ENCODE measurements at regions not wholly inside any gene's neighbourhood (a gene's known extent, or its start where the extent isn't known, plus 50 kb on each side); places are given as distances from the start of the nearest gene placed in this dataset.
"Not testable (repeated sequence)": the region's sequence is repeated elsewhere in the genome, so short reads cannot be mapped to it uniquely, and the experiment has no call there.

GRCh38 chr17:34423978-34424813 is 61.2 kb upstream of the CCL1 start:
- Mint-ChIP-seq H3K27me3 (peaks cover 68% of the 10 kb centered on the region), H3K4me1 (peaks cover 2% of the 10 kb centered on the region), H3K4me3 (no peak overlapping the region), H3K27ac (no peak overlapping the region), H3K9me3 (ENCODE audit: low read depth) (no peaks in the 10 kb centered on the region), H3K36me3 (no peaks in the 10 kb centered on the region)
- DNase-seq (no peak), ATAC-seq (peak; percentile 23)
- CTCF ChIA-PET = no interaction called here

- CTCF ChIA-PET = interaction anchor here (1.1 kb wide), 1 partner anchor 695 kb away, joined by 3 read pairs; no protein-coding TSS in a partner anchor
- not testable (repeated sequence) for H3K4me1 Mint-ChIP-seq; H3K36me3 Mint-ChIP-seq; H3K27ac Mint-ChIP-seq; DNase-seq; H3K4me3 Mint-ChIP-seq; H3K9me3 Mint-ChIP-seq (ENCODE audit: low read depth); ATAC-seq
- H3K27me3 Mint-ChIP-seq = peaks cover 68% of the 10 kb centered on the region
These were observed 60.3 kb upstream of the CCL1 start for GRCh38 chr17:34423315-34423714.

DNA sequence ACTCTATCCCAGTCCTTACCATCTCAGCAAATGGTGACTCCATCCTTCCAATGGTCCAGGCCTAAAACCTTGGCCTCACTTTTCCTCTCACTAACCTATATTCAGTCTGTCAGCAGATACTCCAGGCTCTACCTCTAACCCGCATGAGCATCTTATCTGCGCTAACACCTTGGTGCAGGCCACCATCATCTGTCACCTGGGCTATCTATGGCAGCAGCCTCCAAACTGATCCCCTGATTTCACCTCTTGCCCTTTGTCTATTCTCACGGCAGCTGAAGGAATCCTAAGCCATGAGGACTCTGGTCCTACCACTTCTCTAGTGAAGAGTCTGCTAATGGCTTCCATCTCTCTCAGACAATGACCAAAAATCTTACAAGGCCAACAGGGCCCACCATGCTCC is 57.9 kb upstream of the CCL1 start:
- Mint-ChIP-seq H3K27me3 (peaks cover 62% of the 10 kb centered on the region), H3K27ac (no peak overlapping the region), H3K4me1 (no peaks in the 10 kb centered on the region), H3K36me3 (no peaks in the 10 kb centered on the region), H3K4me3 (no peak overlapping the region), H3K9me3 (ENCODE audit: low read depth) (no peaks in the 10 kb centered on the region)
- no peak for DNase-seq
- ATAC-seq = no peak
- CTCF ChIA-PET = interaction anchor here (1.0 to 7.8 kb wide), 22 partner anchors 9 to 723 kb away, joined by 3 to 52 read pairs (median 4); partner anchors contain the start of genes CCL1 and RAD51D

GRCh38 chr17:34420254-34420766 is 57.3 kb upstream of the CCL1 start:
- Mint-ChIP-seq H3K36me3 (no peaks in the 10 kb centered on the region), H3K27me3 (peaks cover 60% of the 10 kb centered on the region), H3K4me3 (no peak overlapping the region), H3K27ac (no peak overlapping the region), H3K9me3 (ENCODE audit: low read depth) (no peaks in the 10 kb centered on the region), H3K4me1 (no peaks in the 10 kb centered on the region)
- DNase-seq (peak; percentile 75), ATAC-seq (peak; percentile 45)
- CTCF ChIA-PET = interaction anchor here (0.6 to 7.8 kb wide), 31 partner anchors 9 to 723 kb away, joined by 3 to 52 read pairs (median 3); partner anchors contain the start of genes CCL1 and RAD51D

GRCh38 chr17:34416116-34416515 is 53.1 kb upstream of the CCL1 start:
- H3K4me3 Mint-ChIP-seq = no peak overlapping the region
- ATAC-seq (no peak), DNase-seq (no peak)
- H3K9me3 Mint-ChIP-seq (ENCODE audit: low read depth) = no peaks in the 10 kb centered on the region
- no peak overlapping the region for H3K27ac Mint-ChIP-seq
- H3K27me3 Mint-ChIP-seq = peaks cover 54% of the 10 kb centered on the region
- CTCF ChIA-PET = interaction anchor here (0.8 to 7.8 kb wide), 4 partner anchors 28 to 216 kb away, joined by 3 to 52 read pairs (median 3); partner anchors contain the start of gene CCL1
- no peaks in the 10 kb centered on the region for H3K36me3 Mint-ChIP-seq
- peaks cover 10% of the 10 kb centered on the region for H3K4me1 Mint-ChIP-seq

DNA sequence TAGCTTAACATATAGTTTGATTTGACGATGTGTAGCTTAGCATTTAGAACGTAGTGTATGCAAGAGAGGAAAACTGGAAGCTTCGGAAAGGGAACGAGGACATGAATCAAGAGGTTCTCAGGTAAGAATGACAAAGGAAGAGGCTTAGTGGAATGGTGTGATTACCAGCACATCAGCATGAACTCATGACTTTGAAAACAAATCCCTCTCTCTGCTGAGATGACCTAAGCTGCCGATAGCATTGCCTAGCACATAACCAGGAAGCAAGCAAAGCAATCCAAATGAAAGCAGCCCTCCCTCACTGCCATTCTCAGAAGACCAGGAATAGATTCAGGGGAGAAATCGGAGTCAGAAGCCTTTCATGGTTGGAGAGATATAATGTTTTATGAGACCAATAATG is 51.3 kb upstream of the CCL1 start:
- no peaks in the 10 kb centered on the region for H3K9me3 Mint-ChIP-seq (ENCODE audit: low read depth)
- H3K36me3 Mint-ChIP-seq = no peaks in the 10 kb centered on the region
- peaks cover 57% of the 10 kb centered on the region for H3K27me3 Mint-ChIP-seq
- no peak overlapping the region for H3K4me3 Mint-ChIP-seq
- ATAC-seq = no peak
- H3K4me1 Mint-ChIP-seq = peaks cover 15% of the 10 kb centered on the region
- CTCF ChIA-PET = interaction anchor here (7.8 kb wide), 1 partner anchor 53 kb away, joined by 52 read pairs; the partner anchor contains the start of gene CCL1
- H3K27ac Mint-ChIP-seq = no peak overlapping the region
- no peak for DNase-seq

DNA sequence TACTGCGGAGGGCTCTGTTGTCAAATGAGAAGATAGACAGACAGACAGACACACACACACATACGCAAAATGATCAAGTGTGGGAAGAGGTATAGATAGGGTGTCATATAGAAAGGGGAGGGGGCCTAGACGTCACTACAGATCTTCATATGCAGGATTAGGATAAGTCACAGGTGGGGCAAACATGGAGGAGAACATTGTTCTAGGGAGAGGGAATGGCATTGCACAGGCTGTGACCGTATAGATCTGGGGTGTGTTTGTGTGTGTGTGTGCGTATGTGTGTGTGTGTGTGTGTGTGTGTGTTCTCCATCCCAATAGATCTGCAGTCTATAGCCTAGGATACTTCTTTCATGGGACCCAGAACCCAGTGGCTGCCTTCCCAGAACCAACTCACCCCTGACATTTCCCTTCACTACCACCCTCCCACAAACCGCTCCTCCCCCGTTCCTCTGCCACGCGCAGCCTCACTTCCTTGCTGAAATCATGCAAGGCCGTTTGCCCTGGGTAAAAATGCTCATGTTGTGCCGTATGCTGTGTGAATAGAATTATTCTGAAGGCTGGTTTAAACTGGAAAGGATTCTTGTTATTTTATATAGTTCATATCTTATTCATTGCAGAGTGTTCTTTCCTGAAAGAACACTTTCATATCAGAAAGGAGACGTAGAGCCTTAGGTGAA is 50.5 kb upstream of the CCL1 start:
- Mint-ChIP-seq H3K4me1 (peaks cover 21% of the 10 kb centered on the region), H3K27me3 (peaks cover 60% of the 10 kb centered on the region), H3K4me3 (no peak overlapping the region), H3K27ac (no peak overlapping the region), H3K9me3 (ENCODE audit: low read depth) (no peaks in the 10 kb centered on the region), H3K36me3 (no peaks in the 10 kb centered on the region)
- DNase-seq (no peak), ATAC-seq (no peak)
- CTCF ChIA-PET = interaction anchor here (7.8 kb wide), 1 partner anchor 52 kb away, joined by 52 read pairs; the partner anchor contains the start of gene CCL1

DNA sequence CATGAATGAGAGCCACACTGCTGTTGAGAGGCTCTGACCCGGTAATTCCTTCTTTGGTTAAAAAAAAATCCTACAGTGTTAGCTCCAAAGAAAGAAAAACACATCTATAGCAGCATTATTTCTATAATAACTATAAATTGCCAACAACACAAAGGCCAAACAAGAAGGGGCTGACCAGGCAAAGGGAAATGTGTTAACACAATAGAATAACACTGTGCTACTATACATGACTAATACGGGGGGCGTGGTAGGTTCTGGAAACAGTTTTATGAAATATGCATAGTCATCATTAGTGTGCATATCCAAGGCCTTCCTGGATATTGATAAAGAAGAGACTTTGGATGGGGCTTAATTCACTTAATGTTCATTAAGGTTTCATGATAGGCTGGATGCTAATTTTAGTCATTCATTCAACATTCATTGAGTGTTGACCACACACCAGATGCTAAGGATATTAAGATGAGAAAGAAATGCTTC is 50.0 kb upstream of the CCL1 start:
- Mint-ChIP-seq H3K9me3 (ENCODE audit: low read depth) (no peaks in the 10 kb centered on the region), H3K27ac (no peak overlapping the region), H3K4me3 (no peak overlapping the region), H3K36me3 (no peaks in the 10 kb centered on the region), H3K4me1 (peaks cover 25% of the 10 kb centered on the region), H3K27me3 (peaks cover 61% of the 10 kb centered on the region)
- ATAC-seq (no peak), DNase-seq (no peak)
- CTCF ChIA-PET = no interaction called here

Measured in activated CD8-positive, alpha-beta memory T cell treated with anti-CD3 and anti-CD28 coated beads, Interleukin-2, amount 10 ng/mL, durations not matched to agents 7 days and 5 days (primary cell).